GM19351 (cell line): ENCODE measurements at regions not wholly inside any gene's neighbourhood (a gene's known extent, or its start where the extent isn't known, plus 50 kb on each side); places are given as distances from the start of the nearest gene placed in this dataset.
"Not testable (repeated sequence)": the region's sequence is repeated elsewhere in the genome, so short reads cannot be mapped to it uniquely, and the experiment has no call there.

Experiments
- ATAC-seq: cut with Tn5 transposase; IDR thresholded peaks from one replicate; pipeline ENCODE4 v1.9.1; 2021; ENCODE audit warnings: mild to moderate bottlenecking, moderate library complexity; ENCODE audit not compliant: unreplicated experiment

DNA sequence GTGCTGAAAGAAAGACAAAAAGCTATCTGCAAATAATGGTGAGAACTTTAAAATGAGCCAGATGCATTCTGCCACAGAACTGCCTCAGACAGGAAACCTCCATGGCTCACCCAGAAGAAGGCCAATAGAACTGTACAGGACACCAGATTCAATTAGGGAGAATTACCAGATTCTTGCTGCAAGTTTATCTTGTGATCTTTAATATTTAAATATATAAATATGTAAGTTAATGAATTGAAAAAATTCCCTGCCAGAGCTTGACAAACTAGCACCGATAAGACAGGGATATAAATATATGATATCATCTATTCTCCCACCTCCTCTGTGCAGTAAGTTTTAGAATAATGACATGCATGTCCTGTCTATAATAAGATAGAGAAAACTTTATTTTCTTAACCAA is 252.8 kb downstream of the PLK2 start:
- ATAC-seq = no peak

DNA sequence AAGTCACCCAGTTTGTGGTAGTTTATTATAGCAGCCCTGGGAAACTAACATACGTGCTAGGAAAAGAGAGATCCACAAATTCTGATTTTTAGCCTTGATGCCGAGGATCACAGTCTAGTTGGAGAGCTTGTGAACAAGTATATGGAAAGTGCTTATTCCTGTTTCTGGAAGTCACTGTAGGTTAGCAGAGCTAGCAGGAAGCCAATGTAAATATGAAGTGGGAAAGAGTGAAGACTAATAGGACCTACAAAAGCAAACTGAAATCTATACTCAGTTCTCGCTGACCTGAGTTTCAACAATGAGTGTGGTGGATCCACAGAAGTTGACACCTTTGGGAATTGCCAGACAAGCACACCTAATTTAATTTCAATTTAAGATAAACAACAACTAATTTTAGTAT is 254.9 kb downstream of the PLK2 start:
- no peak for ATAC-seq

DNA sequence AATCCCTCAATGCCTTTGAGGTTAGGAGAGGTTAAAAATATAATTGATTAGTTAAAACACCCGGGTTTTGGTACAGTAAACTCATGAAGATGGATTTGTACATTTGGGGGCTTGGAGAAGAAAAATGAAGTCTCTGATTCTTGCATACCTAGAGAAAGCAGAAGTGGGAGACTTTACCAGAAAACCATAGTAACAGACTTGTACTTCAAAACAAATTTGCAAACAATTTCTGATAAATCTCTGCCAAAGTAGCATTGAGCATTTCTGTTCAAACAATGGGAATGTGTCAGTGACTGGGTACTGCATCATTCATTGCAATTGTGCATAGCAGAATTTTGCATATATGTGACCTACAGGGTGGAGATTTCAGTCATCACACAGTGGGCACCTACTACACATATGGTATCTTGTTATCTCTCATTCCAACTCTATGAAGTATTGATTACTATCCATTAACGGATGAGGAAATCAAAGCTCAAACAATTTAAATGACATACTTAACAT is 256.9 kb downstream of the PLK2 start:
- ATAC-seq = no peak

DNA sequence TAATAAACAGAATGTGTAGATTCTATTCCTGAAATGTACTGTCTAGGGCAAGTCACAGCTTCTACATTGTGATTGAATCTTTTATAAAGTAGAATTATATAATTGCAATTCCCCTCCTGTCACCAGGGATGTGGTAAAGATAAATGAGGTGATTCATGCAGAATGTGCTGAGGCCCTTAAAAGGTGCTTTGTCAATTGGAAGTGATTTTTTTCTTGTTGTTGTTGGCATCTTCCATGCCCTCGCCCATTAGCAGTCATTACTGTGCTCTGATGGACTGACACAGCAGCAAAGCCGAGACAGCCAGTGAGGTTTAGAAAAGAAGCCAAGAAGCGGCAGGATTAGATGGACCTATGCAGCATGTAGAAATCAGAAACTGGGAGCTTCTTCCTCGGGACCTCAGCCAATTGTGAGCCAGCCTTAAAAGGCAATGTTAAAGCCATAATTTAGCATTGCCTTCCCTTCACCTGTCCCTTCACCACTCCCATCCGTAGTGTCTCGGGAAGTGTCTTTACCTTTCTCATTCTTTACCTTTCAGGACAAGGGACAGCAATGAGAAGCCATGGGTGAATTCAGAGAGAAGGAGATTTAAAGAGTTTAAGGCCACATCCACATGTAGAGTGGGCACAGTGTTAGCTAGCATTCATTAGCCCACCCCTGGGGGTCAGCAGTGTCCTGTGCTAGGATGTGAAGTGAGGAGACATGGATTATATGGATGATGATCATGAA is 257.8 kb downstream of the PLK2 start:
- ATAC-seq = no peak

DNA sequence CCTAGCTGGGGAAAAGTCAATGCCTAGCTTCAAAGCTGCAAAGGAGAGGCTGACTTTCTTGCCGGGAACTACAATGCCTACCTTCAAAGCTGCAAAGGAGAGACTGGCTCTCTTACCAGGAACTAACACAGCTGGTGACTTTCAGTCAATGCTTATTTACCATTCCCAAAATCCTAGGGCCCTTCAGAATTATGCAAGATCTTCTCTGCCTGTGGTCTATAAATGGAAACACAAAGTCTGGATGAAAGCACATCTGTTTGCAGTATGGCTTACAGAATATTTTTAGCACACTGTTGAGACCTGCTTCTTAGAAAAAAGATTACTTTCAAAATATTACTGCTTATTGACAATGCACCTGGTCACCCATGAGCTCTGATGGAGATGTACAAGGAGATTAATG is 259.4 kb downstream of the PLK2 start:
- no peak for ATAC-seq

DNA sequence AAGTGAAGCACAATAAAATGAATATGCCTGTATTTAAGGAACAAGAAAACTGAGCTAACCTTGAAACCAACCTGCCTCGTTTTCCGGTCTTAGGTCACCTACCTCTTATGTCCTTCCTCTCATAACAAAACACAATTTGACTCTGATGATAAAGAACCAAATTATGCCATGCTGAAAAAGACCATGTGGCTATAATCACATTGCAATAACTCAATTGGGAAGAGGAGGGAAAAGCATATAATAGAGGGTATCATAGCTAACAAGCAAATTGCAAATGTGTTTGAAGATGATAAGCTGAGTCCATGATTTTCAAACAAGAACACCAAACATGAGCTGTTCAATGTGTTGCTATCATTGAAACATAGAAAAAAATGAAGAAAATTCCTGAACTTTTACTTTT is 260.8 kb downstream of the PLK2 start:
- ATAC-seq = no peak

DNA sequence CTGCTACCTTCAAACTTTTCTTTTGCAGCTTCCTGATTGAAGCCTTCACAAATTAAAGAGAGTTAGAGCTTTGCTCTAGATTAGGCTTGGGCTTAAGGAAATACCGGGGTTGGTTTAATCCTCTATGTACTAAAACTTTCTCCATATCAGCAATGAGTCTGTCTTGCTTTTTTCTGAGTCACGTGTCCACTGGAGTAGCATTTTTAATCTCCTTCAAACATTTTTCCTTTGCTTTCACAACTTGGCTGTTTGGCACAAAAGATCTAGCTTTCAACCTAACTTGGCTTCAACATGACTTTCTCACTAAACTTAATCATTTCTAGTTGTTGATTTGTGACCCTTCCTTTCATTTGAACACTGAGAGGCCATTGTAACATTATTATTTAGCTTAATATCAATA is 261.6 kb downstream of the PLK2 start:
- no peak for ATAC-seq

DNA sequence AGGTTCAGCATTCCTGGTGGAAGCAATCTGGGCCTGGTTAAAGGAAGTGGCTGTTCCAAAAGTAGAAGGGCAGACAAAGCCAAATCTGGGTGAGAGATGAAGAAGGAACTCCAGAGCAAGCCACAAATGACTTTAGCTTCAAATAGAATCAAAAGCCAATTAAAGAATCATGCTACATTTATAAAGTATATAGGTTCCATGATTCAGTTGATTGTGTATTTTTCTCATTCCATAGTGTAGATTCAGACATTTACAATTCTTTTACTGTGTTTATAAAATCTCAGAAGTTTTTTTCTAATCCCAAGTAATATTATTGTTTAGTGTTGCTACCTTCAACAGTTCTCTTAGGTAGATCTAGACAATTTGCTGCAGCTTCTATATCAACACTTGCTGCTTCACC is 262.0 kb downstream of the PLK2 start:
- ATAC-seq = no peak

DNA sequence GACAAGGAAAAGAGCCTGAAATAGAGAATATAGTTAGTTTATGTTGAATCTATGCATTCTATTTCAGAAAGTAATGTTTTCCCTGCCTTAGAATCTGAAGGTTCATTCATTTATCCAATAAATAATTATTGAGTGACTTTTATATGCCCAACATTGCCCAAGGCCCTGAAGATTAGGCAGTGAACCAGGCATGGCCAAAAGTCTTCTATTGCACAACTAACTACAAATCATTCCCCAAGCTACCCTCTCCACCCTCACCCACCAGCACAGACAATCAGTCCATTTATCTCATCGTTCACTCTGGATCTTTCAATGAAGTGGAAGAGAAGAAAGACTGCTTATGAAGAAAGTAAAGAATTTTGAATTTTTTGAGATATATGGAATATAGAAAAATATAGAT is 268.4 kb downstream of the PLK2 start:
- no peak for ATAC-seq

DNA sequence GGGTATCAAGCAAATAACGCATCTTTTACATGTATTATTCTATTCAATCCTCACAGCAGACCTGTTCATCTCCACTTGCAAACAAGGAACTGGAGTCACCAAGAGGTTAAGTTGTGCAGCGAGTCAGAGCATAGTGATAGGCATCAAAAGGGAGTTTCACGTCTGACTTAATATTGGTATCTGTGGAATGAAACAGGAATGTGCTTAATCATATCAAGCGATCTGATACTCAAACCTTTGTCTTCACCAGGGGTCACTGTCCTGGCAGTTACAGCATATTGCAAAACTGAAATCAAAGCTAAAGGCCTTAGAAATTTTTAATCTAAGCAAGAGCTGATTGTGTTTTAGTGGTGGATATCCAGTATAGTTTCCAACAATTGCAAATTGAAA is 271.6 kb downstream of the PLK2 start:
- ATAC-seq = no peak

DNA sequence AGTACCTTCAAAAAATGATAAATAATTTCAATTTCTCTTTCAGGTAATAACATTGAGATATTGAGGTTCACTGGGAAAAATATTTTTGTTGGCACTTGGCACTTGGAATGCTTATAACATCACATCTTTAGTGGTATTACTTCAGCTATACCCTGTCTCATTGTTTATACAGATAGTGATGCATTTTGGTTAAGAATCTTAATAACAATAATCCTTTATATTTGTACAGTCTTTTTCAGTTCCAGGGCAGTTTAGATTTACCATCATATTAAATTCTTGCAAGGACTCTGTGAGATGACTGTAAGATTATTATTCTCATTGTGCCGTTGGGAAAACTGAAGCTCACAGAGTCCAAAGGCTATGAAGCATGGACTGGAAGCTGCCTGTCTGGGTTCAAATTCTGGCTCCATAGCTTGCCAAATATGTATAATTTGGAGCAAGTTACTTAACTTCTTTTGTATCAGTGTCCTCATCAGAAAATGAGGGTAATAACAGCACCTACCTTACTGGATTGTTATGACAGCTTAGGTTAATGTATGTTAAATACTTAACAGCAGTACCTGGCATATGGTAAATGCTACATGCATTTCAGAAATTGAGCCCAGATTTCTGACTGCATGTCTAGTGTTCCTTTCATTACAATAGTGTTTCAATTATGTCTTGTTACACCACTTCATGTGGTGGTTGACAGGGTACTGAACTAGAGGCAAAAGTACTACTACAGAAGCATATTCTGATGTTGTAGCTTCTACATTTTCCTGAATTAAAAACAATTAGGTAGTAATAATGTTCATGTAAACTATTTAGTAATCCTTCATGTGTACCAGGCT is 272.2 kb downstream of the PLK2 start:
- ATAC-seq = no peak

DNA sequence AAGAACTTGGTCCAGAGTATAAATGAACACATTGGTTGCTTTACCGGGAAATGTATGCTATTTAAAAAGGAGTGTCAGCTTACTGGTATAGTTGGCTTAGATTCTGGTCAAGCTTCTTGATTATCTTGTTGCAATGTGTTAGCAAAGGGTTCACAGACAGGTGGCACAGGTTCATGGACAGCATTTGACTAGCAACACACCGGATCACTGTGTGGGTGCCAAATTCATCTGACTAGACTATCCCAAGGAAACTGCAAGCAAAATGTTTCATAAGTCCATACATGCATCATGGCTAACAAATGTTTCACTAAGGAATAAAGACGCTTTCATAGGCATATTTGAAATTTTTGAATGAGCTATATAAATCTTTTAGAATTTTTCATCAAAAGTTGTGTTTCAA is 274.1 kb downstream of the PLK2 start:
- no peak for ATAC-seq

DNA sequence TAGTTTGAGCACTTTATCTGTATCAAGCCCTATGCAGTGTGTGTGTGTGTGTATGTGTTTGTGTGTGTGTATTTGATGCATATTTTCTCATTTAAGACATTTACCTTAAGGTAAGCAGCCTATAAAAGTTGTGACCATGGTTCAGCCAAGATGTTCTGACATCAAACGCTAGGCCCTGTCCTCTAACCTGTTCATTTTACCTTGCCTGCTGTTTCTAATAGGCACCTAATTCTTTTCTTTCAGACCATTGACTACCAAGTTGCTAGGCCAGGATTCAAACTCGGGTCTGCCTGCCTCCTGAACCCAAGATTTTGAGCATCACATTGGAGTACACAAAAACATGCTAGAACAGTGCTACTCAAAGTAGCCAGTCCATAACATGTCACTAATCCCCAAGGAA is 274.5 kb downstream of the PLK2 start:
- ATAC-seq = no peak

DNA sequence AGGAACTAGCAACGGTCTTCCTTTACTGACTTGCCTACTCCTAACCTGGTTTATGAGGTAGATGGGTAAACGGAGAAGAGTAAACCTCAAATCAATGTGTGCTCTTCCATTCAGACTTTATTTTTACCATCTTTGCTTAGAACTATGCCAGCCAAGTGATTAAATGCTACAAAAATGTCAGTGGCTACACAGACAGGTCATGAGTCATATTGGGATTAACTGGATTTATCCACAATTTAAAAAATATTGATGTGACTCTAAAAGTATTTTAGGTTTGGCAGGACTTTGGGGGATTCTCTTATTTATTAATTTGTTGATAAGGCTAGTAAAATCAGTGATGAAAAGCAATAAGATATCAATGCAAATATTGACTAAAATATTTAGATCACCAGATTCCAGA is 275.0 kb downstream of the PLK2 start:
- no peak for ATAC-seq

DNA sequence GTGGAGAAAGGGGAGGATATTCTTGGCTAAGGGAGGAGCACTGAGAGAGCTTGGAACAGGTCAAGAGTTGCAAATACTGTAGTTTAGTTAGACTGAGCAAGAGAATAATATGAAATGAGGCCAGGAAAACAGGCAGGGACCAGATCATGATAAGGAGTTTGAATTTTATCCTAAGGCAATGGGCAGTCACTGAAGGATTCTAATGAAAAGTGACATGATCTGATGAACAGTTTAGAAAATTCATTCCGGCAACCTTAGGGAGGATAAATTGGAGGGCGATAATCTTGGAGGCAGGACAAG is 276.1 kb downstream of the PLK2 start:
- no peak for ATAC-seq

DNA sequence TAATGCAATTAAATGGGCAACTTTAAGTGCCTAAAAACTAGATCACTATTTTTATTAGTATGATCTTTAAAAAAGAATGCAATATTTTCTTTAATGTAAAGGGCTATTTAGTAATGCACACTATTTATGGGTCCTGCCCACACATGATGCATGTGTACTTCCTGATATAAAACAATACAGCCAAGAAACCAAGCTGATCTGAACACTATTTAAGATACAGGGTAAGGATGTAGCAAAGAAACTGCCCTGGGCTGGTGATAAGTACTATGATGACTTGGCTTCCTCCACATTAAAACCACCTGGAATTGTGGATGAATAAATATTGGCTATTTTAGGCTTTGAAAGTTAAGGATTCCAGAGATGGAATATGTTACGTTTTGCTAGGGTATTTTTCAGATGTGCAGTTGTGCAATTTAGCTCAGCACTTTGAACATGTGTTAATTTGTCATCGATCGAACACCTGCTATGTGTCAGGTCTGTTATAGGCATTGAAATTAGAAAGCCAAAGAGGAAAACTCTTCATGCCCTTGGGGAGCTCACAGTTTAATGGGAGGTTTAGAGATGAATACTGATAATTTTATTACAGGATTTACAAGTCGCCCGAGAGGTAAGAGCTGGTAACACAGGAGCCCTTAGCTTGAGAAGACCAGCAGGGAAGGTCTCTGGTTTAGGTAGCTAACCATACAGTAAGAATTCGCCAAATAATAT is 276.7 kb downstream of the PLK2 start:
- ATAC-seq = no peak

DNA sequence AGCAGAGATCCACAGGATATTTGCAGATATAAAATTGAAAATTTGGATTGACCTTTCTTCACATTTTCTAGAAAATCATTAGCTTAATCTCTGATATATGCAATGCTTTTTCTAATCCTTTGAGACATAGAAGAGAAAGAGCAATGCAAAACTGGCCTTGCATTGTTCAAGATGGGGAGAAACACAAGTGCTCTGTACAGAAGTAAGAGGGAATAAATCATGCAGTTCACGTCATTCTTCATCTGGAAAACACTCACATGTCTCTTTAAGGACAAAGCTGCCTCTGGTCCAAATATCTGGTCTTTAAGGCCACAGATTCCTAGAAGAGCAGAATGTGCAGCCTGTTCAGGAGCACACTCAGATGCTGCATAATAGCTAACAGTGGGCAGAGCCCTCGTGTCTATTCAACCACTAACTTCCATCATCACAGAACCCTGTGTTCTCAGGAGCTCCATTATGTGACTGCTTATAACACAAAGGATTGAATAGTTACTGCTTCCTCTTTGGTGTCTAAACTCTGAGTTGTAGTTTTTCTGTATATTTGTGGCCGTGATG is 277.5 kb downstream of the PLK2 start:
- ATAC-seq = no peak

DNA sequence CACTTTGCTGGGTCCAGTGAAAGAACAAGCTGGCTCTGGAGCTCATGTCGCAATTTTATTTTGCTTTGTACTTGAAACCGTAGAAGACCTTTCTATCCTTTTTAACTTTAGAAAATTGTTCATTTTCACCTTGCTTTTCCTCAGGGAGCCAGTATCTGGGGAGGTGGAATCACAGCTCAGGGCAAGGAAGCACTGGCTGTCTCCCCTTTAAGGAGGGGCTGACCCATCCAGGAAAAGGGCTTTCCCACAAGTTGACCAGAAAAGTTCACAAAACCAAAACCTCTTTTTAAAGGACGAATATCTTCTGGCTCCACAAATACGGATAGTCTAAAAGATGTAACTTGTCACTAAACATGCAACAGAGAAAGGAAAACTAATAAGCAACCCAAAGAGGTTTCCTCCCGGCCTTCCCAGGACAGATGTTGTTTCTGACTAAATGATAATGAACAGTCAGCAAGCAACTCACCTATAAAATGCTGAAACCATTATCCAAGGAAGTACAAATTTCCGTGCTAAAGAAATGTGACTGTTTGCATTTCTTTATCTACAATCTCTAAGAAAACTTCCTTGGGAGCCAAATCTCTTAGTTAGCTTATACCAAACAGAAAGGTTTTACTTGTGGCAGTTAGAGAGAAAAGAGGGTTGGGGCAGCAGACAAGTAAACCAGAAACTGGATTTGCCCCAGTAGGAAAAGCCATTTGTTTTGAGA is 278.2 kb downstream of the PLK2 start:
- no peak for ATAC-seq

DNA sequence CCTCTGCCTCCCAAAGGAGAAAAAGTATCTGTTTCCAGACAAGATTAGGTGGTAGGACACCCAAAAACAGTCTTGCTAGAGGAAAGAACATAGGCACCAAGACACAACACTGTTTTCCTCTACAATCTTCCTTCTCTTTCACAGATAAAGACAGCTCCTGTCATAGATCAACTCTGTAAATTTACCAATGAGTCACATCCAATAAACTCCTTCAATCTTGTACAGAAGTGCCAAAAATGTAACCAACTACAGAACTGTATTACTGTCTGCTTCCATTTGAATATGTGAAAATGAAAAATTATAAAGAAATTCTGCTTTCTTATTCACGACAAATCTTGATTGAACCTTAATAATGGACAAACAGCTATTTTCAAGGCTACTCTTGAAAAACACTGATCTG is 286.9 kb downstream of the PLK2 start:
- ATAC-seq = no peak

DNA sequence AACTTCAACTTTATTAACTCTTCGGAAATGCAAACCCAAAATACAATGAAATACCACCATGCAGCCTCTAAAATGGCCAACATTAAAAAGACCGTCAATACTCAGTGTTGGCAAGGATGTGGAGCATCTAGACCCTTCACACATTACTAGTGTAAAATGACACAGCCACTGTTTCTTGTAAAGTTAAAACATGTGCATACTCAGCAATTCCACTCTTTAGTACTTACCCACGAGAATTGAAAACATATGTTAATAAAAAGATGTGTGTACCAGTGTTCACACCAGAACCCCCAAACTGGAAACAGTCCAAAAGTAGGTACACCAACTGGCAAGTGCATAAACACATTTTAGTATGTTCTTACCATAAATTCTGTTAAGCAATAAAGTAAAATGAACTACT is 294.7 kb downstream of the PLK2 start:
- no peak for ATAC-seq

DNA sequence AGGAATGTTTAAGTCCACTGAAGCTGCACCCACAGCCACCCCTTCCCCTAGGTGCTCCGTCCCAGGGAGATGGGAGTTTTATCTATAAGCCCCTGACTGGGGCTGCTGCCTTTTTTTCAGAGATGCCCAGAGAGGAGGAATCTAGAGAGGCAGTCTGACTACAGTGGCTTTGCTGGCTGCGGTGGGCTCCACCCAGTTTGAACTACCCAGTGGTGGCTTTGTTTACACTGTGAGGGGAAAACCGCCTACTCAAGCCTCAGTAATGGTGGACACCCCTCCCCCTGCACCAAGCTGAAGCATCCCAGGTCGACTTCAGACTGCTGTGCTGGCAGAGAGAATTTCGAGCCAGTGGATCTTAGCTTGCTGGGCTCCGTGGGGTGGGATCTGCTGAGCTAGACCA is 298.0 kb downstream of the PLK2 start:
- not testable (repeated sequence) for ATAC-seq
